Left colon (tissue), 2 donors: ENCODE measurements at regions not wholly inside any gene's neighbourhood (a gene's known extent, or its start where the extent isn't known, plus 50 kb on each side); places are given as distances from the start of the nearest gene placed in this dataset.

Source experiments
- ATAC-seq: fragments of 200-7000 bp; cut with Tn5 transposase; one replicate; pipeline ENCODE4 v1.9.1; 2020; ENCODE audit warnings: mild to moderate bottlenecking, moderate library complexity
- DNase-seq, 2 donors: peaks; one replicate each; pipeline ENCODE4 v3.0.0-alpha.2; 2020
- intact Hi-C, 2 donors: fragments of 100-400 bp; cut with DNase I in 1 of 2; cut with micrococcal nuclease in 1 of 2; formaldehyde crosslinking; loops; one replicate each; pipeline versions ENCODE4 v1.11.2 to v1.14.0; 2022; cut with DNase I, micrococcal nuclease
- donor health status: DM: no; HTN: no; CAD: no.
- donor health status: DM: yes; HTN: yes; CAD: no.

- intact Hi-C loops: no loop called here
- DNase-seq (no peak), ATAC-seq (no peak)
These were observed 77.9 kb upstream of the GLS start for GRCh38 chr2:190802626-190803209.

GRCh38 chr2:190804182-190804795, 76.3 kb upstream of the GLS start:
- intact Hi-C loops: no loop called here
- no peak for ATAC-seq
- no peak for DNase-seq

DNA sequence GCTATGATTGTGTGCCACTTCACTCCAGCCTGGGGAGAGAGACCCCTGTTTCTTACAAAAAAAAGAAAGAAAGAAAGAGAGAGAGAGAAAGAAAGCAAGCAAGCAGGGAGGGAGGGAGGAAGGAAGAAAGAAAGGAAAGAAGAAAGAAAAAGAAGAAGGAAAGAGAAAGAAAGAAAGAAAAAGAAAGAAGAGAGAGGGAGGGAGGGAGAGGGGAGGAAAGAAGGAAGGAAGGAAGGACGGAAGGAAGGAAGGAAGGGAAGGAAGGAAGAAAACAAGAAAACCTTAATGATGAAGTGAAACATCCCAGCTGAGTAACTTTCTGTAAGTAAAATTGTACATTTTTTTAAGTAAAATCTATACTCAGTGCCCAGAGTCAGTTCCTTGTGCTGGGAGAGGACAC, 75.5 kb upstream of the GLS start:
- ATAC-seq (no peak), DNase-seq (no peak)
- intact Hi-C loops: no loop called here

DNA sequence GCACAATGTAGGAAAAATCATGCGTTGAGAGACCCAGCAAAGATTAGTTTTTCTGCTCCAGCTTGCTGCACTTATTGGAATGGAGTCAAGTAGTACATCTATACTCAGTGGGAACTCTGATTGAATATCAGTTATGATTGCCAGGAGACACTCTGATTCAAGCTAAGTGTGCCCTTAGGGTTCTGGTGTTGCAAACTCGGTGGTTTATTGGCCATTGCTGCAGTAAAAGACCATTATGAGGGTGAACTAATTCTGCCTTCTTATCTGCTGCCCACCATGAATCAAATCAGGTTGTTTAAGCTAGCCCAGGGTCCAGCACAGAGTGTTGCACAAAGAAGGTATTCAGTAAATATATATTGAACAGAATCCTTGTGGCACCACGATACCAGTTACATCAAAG, 74.8 kb upstream of the GLS start:
- intact Hi-C loops: no loop called here
- ATAC-seq: no peak

DNA sequence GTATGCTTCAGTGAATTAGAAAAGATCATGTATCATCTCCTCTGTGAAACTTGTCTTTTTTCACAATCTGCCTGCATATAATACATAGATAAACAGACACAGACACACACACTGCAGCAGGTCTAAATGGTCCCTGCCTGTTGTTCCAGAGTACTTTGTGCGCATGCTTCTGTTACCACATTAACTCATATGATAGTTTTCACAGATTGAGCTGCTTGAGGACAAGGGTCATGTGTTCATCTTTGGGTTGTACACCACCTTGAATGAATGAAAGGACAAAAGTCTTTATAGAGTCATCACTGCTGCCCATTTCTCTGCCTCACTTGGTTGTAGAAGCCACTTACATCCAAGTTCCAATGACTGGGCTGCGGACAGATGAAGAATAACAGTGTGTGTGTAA, 72.7 kb upstream of the GLS start:
- intact Hi-C loops: no loop called here
- ATAC-seq (no peak), DNase-seq (no peak)

More for the DNA sequence above, 74.8 kb upstream of the GLS start:
- DNase-seq: no peak

- peak in 1 of 2 donors; percentile 63 for DNase-seq
- peak; percentile 91 for ATAC-seq
These were observed 71.4 kb upstream of the GLS start for GRCh38 chr2:190809139-190809764.

DNA sequence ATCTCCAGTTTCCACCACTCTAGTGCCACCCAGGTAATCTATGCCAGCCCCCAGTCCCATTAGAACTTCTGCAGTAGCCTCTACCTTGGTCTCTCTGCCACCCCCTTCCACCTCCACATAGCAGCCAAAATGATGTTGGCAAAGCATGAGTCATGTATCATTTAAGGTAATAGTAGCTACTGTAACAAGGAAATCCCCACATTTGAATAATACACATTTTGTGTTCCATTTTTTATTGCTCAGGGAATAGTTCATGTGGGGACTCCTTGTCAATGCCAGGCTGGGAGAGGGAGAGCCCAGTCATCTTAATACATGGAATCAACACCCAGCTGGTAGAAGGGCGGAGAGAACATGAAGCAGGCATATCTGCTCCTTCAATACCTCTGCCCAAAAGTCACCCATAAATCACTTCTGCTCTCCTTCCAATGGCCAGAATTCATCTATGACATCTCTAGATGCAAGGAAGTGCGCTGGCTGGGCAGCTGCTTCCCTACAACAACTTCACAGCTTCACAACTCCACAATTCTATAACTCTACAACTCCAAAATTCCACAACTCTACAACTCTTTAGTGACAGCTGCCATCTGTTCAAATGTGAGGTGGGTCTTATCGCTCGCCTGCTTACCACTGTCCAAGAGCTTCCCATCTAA, 70.6 kb upstream of the GLS start:
- intact Hi-C loops: no loop called here
- peak in 1 of 2 donors; percentile 53 for DNase-seq
- peak; percentile 59 for ATAC-seq

More at GRCh38 chr2:190809139-190809764, 71.4 kb upstream of the GLS start:
- intact Hi-C loops: no loop called here

- DNase-seq (no peak), ATAC-seq (no peak)
- intact Hi-C loops: no loop called here
These were observed 69.5 kb upstream of the GLS start for GRCh38 chr2:190810981-190811587.

- DNase-seq (no peak), ATAC-seq (no peak)
- intact Hi-C loops: no loop called here
These were observed 68.8 kb upstream of the GLS start for GRCh38 chr2:190811811-190812210.

- no peak for DNase-seq
- no peak for ATAC-seq
- intact Hi-C loops: no loop called here
These were observed 67.9 kb upstream of the GLS start for GRCh38 chr2:190812506-190813294.

- ATAC-seq: peak; percentile 93
These were observed 65.4 kb upstream of the GLS start for GRCh38 chr2:190815226-190815625.

DNA sequence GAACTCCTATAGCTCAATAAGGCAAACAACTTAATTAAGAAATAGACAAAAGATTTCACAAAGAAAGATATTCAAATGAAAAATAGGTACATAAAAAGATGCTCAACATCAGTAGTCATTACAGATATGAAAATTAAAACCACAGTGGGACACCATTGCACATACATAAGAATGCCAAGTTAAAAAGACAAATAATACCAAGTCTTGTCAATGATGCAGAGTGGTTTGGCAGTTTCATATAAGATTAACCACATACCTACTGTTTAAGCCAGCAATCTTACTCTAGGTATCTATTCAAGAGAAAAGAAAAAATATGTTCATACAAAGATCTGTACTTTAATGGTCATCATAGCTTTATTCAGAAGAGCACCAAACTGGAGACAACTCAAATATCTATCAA, 63.5 kb upstream of the GLS start:
- DNase-seq: no peak
- ATAC-seq: no peak
- intact Hi-C loops: no loop called here

More at GRCh38 chr2:190815226-190815625, 65.4 kb upstream of the GLS start:
- intact Hi-C loops: no loop called here
- peak in 1 of 2 donors; percentile 50 for DNase-seq

DNA sequence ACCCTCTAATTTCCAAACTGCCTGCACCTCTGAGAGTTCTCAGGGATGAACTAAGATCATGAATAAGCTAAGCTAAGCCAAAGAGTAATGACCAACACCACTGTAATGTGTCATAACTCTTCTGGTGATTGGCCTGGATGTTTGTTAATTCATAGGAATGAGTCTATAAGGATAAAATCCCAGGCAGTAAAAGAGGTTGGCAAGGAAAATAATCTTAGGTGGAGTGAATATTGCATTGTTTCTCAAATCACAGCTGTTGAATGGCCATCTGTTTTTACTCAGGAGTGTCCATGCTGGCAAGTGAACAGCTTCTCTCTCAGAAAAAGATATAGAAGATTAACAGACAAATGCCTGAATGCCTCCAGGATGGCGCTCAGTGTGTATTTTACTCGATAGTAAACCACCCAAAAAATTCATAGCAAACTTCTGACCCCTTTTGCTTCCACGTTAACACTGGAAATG, 60.8 kb upstream of the GLS start:
- intact Hi-C loops: no loop called here
- peak; percentile 47 for ATAC-seq
- DNase-seq: no peak

DNA sequence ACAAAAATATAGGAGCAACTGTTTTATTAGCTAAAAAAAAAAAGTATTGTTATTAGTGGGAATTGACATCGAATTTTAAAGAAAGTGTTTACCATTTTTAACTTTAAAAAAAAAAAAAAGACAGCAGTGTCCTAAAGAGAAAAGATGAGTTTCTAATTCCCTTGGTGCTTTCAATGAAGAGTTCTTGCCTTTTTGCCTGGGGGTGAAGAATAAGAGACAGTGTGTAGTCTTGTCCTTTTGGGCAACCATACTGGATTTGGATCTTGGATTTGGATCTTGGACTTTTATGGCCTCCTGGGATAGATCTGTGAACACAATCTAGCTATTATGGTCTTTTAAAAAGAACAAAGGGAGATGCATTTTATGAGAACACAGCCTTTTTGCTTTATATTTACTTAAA, 60.2 kb upstream of the GLS start:
- ATAC-seq (no peak), DNase-seq (no peak)
- intact Hi-C loops: no loop called here

GRCh38 chr2:190822043-190822442, 58.6 kb upstream of the GLS start:
- intact Hi-C loops: no loop called here
- no peak for ATAC-seq
- DNase-seq: no peak

DNA sequence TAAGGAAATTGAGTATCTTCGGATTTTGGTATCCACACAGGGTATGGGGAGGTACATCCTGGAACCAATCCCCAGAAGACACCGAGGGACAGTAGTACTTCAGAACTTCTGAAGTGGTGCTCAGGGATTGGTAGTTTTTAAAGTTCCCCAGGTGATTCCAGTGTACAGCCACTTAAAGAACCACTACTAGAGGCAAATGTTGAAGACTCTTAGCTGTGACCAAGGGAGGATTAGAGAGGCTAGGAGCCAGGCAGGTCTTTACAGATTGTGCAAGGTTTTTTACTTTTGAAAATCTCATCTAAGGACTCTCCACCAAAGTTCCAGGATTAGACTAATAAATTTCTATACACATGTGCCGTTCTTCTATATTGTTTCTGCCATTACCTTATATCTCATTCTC, 52.9 kb upstream of the GLS start:
- intact Hi-C loops: no loop called here
- no peak for ATAC-seq
- no peak for DNase-seq

- intact Hi-C loops: no loop called here
- no peak for ATAC-seq
- DNase-seq: no peak
These were observed 51.0 kb upstream of the GLS start for GRCh38 chr2:190829642-190830041.
